ENCODE measurements at regions not wholly inside any gene's neighbourhood (a gene's known extent, or its start where the extent isn't known, plus 50 kb on each side); places are given as distances from the start of the nearest gene placed in this dataset.

- TF ChIP-seq POLR2AphosphoS5 (IDR thresholded peaks at IDR 0.05; ENCODE audit: low read depth, low read length) (no peak), ATF2 (IDR thresholded peaks at IDR 0.05; ENCODE audit: low read length) (no peak), CREB1 (IDR thresholded peaks at IDR 0.05) (no peak), CTCF (IDR thresholded peaks at IDR 0.05; ENCODE audit: control extremely low read depth in 1 of 3, insufficient read depth in 1 of 3, low read depth in 1 of 3, low read length in 3 of 3) (peak in 1 of 3 experiments; percentile 9; a peak in 1 of 4 replicates), TEAD4 (IDR thresholded peaks at IDR 0.05; ENCODE audit: low read depth, low read length) (no peak), RAD21 (IDR thresholded peaks at IDR 0.05 in 1 of 2, conservative IDR thresholded peaks at IDR 0.05 in 1 of 2; ENCODE audit: low read depth in 2 of 2, low read length in 2 of 2) (no peak; a peak in 1 of 4 replicates), EZH2 (IDR thresholded peaks at IDR 0.05; ENCODE audit: low read depth, low read length, severe bottlenecking) (no peak), MAX (IDR thresholded peaks at IDR 0.05) (no peak), TAF1 (IDR thresholded peaks at IDR 0.05; ENCODE audit: low read depth, low read length) (no peak)
- TF ChIP-seq, protein P1, sequence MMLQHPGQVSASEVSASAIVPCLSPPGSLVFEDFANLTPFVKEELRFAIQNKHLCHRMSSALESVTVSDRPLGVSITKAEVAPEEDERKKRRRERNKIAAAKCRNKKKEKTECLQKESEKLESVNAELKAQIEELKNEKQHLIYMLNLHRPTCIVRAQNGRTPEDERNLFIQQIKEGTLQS (IDR thresholded peaks at IDR 0.05; ENCODE audit: insufficient read depth, low read depth, low read length), result no peak
Measured at GRCh38 chr3:124463234-124463633, 267.0 kb upstream of the UMPS start.
